HepG2 (cell line): ENCODE measurements at regions not wholly inside any gene's neighbourhood (a gene's known extent, or its start where the extent isn't known, plus 50 kb on each side); places are given as distances from the start of the nearest gene placed in this dataset.

Source experiments
- ATAC-seq: fragments of 200-7000 bp; cut with Tn5 transposase; 3 replicates; pipeline ENCODE4 v1.9.1; 2020; ENCODE audit warnings: mild to moderate bottlenecking, moderate library complexity
- BruUV-seq: library from RNA; stranded (reverse); fragments of 400-500 nt; replicated peaks from 2 replicates; lab custom pipeline; 2021; lab: Mats Ljungman, UMichigan
- CTCF ChIA-PET: fragments of 300-600 bp; formaldehyde crosslinking; extraction: SDS; loops from one replicate; lab custom pipeline; 2021; ENCODE audit warnings: low total read pairs, inconsistent platforms, low intra/inter-chr PET ratio; lab: Yijun Ruan, JAX
- POLR2A ChIA-PET: fragments of 350-600 bp; sonication (Branson Sonifier 250); formaldehyde crosslinking; loops from one replicate; lab custom pipeline; 2020; ENCODE audit warnings: antibody characterized with exemption, inconsistent platforms; lab: Yijun Ruan, JAX
- DNase-seq: peaks from one replicate; pipeline ENCODE4 v3.0.0-alpha.2; 2015; ENCODE audit warnings: low spot score
- FAIRE-seq: peaks from 3 replicates; lab custom pipeline; 2011; peaks lifted over from hg19 to GRCh38; lab: Jason Lieb, UNC
- H2AFZ ChIP-seq: one replicate; pipeline ENCODE4 v1.6.1; 2011; ENCODE audit warnings: low read length, inconsistent platforms
- H3K27ac ChIP-seq: fragments of 300-600 bp; 3 replicates; pipeline ENCODE4 v1.8.0; 2011; ENCODE audit warnings: mixed run types, mild to moderate bottlenecking, mixed read lengths, low read length, inconsistent platforms; ENCODE audit not compliant: insufficient read depth; ENCODE audit errors: extremely low read length
- H3K27me3 ChIP-seq, 2 experiments: fragments of 200-600 bp in 1 of 2; 2 replicates in 1 of 2; 3 replicates in 1 of 2; pipeline versions ENCODE4 v1.6.0 to v1.8.0; 2011; ENCODE audit warnings: low read length in 2 of 2, mild to moderate bottlenecking in 2 of 2, moderate library complexity in 2 of 2, inconsistent platforms in 1 of 2; ENCODE audit not compliant: insufficient read depth in 2 of 2, control insufficient read depth in 1 of 2
- H3K36me3 ChIP-seq, 2 experiments: fragments of 200-600 bp in 1 of 2; replicated peaks in 1 of 2; 2 replicates in 1 of 2; 3 replicates in 1 of 2; pipeline versions ENCODE4 v1.5.1 to v1.8.0; 2011; ENCODE audit warnings: low read length in 2 of 2, inconsistent platforms in 1 of 2; ENCODE audit not compliant: insufficient read depth in 2 of 2, control insufficient read depth in 1 of 2
- H3K4me1 ChIP-seq: 2 replicates; pipeline ENCODE4 v1.5.1; 2012; ENCODE audit warnings: low read length, inconsistent platforms; ENCODE audit not compliant: insufficient read depth
- H3K4me2 ChIP-seq: 2 replicates; pipeline ENCODE4 v1.6.0; 2011; ENCODE audit warnings: low read depth, low read length, inconsistent platforms
- H3K4me3 ChIP-seq, 3 experiments: fragments of 200-600 bp in 1 of 3; sonication (generic), shearing (Covaris generic) in 1 of 3; replicated peaks in 1 of 3; 2 replicates each; pipeline ENCODE4 v1.5.1; 2011 to 2016; ENCODE audit warnings: low read length in 3 of 3, inconsistent platforms in 2 of 3, low read depth in 2 of 3, mild to moderate bottlenecking in 2 of 3, control low read depth in 1 of 3, mixed read lengths in 1 of 3; ENCODE audit not compliant: insufficient read depth in 1 of 3
- H3K79me2 ChIP-seq: one replicate; pipeline ENCODE4 v1.6.1; 2011; ENCODE audit warnings: low read length, inconsistent platforms; ENCODE audit not compliant: insufficient read depth
- H3K9ac ChIP-seq: 2 replicates; pipeline ENCODE4 v1.6.0; 2011; ENCODE audit warnings: mild to moderate bottlenecking, low read depth, low read length, inconsistent platforms; ENCODE audit not compliant: insufficient read depth
- H3K9me3 ChIP-seq: 2 replicates; pipeline ENCODE4 v1.5.1; 2012; ENCODE audit warnings: mild to moderate bottlenecking, low read length
- H4K20me1 ChIP-seq: 2 replicates; pipeline ENCODE4 v1.6.0; 2011; ENCODE audit warnings: inconsistent platforms, mild to moderate bottlenecking, low read length, moderate library complexity; ENCODE audit not compliant: insufficient read depth
- RXRB ChIP-seq: IDR thresholded peaks from 2 replicates; pipeline ENCODE4 v1.6.1; 2016; ENCODE audit warnings: borderline replicate concordance, missing genetic modification reagents, missing compliant biosample characterization
- SOX6 ChIP-seq, 2 experiments: fragments of 450-650 bp in 1 of 2; sonication (generic) in 1 of 2; formaldehyde crosslinking in 1 of 2; IDR thresholded peaks; 2 replicates each; pipeline versions ENCODE4 v1.4.0 to v1.6.1; 2017 to 2020; ENCODE audit warnings: antibody characterized with exemption in 1 of 2, mild to moderate bottlenecking in 1 of 2, missing genetic modification reagents in 1 of 2
- ZNF224 ChIP-seq: sonication (generic); formaldehyde crosslinking; IDR thresholded peaks from 2 replicates; pipeline ENCODE4 v1.5.0; 2020; ENCODE audit warnings: mild to moderate bottlenecking, missing genetic modification reagents
- ZNF713 ChIP-seq: sonication (generic); formaldehyde crosslinking; IDR thresholded peaks from 2 replicates; pipeline ENCODE4 v1.4.0; 2020; ENCODE audit warnings: mild to moderate bottlenecking, missing genetic modification reagents
- WGBS: methylation state at CpG from one replicate; pipeline ENCODE4 v1.1.6; 2017; ENCODE audit warnings: low lambda C conversion rate; 5-methylcytosine and 5-hydroxymethylcytosine counted together
- in situ Hi-C: cut with HindIII; loops from 2 replicates; pipeline ENCODE4 v1.10.0; 2017; ENCODE audit warnings: low pct_unique_long_range_greater_than_20kb; ENCODE audit not compliant: extremely low pct_ligation_motif_present
- intact Hi-C: fragments of 100-400 bp; cut with micrococcal nuclease; formaldehyde crosslinking; loops from one replicate; pipeline ENCODE4 v1.10.0; 2022; ENCODE audit not compliant: unreplicated experiment
- TF ChIP-seq, protein P1 (sequence below): sonication (generic); formaldehyde crosslinking; IDR thresholded peaks from 2 replicates; pipeline ENCODE4 v1.4.0; 2020; ENCODE audit warnings: mild to moderate bottlenecking, missing genetic modification reagents, borderline replicate concordance

DNA sequence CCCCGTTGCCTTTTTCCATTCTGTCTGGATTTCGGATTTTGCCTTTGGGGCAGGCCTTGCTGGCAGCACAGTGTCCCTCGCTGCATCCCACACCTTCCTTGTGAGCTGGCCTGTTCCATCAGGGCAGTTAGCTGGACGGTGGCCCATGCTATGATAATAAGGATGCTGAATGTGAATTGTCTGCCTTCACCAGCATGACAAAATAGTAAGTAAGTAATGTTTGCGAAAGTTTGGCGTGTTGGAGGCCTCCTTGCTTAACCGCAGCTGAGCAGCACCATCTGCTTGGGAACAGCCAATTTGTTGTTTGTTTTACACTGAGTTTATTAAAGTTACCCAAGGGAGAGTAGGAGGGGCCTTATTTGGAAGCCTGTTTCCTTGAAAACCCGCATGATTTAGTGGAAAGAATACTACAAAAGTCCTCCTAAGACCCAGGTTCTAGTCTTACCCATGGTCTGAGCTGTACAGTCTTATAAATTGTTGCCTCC is 469.7 kb upstream of the FANCL start:
- Histone ChIP-seq H4K20me1 (no peaks in the 10 kb centered on the region; the same call in 1 of the 2 replicates), H3K27ac (no peak overlapping the region), H3K4me1 (no peaks in the 10 kb centered on the region), H3K4me2 (no peak overlapping the region), H3K4me3 (no peak overlapping the region), H3K9me3 (no peaks in the 10 kb centered on the region), H3K36me3 (no peaks in the 10 kb centered on the region), H3K79me2 (no peaks in the 10 kb centered on the region), H3K27me3 (no peaks in the 10 kb centered on the region), H3K9ac (no peak overlapping the region), H2AFZ (no peak overlapping the region)
- TF ChIP-seq SOX6 (IDR thresholded peaks at IDR 0.05) (no peak), SOX6 (CRISPR knock-in tag; IDR thresholded peaks at IDR 0.05) (no peak)
- DNase-seq (no peak), FAIRE-seq (no peak), ATAC-seq (no peak)
- CTCF ChIA-PET: no interaction called here
- 10% methylated on average over 8 of the region's 8 CpGs for WGBS
- BruUV-seq: no TSS peak
- POLR2A ChIA-PET: no interaction called here
- in situ Hi-C loops (no loop called here), intact Hi-C loops (no loop called here)

DNA sequence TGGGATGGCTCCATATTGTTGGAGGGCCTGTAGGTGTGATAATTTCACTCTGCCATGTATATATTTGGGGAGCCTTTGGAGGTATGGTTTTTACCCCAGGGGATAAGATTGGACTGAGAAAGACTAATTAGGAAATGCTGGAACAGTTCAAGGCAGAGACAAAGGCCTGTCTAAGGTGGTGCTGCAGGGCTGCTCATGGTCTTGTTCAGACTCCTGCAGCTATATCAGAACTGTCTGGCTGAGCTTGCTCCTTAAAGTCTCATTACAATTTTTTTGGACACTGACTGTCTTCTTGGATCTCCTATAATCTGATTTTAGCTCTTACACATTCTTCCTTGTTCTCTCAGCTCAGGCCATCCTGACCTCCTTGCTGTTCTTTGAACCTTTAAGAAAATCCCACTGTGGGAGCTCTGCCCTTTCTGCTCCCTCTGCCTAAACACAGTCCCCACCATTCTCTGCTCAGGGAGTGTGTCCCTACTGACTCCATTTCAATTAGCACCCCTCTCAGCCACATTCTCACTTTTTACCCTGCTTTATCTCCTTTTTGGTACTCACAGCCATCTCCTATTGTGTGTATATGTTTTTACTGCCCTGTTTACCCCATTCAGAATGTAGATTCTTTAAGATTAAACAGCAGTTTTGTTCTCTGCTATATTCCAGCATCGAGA is 468.7 kb upstream of the FANCL start:
- BruUV-seq: no TSS peak
- TF ChIP-seq ZNF713 (CRISPR knock-in tag): no peak
- TF ChIP-seq, protein P1, sequence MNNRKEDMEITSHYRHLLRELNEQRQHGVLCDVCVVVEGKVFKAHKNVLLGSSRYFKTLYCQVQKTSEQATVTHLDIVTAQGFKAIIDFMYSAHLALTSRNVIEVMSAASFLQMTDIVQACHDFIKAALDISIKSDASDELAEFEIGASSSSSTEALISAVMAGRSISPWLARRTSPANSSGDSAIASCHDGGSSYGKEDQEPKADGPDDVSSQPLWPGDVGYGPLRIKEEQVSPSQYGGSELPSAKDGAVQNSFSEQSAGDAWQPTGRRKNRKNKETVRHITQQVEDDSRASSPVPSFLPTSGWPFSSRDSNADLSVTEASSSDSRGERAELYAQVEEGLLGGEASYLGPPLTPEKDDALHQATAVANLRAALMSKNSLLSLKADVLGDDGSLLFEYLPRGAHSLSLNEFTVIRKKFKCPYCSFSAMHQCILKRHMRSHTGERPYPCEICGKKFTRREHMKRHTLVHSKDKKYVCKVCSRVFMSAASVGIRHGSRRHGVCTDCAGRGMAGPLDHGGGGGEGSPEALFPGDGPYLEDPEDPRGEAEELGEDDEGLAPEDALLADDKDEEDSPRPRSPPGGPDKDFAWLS (CRISPR knock-in tag): no peak
- TF ChIP-seq ZNF224 (CRISPR knock-in tag): no peak
- no peak for TF ChIP-seq RXRB (CRISPR knock-in tag)
- POLR2A ChIA-PET: no interaction called here
- ATAC-seq (no peak), FAIRE-seq (no peak), DNase-seq (no peak)
- Histone ChIP-seq H3K4me3 (no peak overlapping the region), H3K27ac (no peak overlapping the region), H3K4me2 (no peak overlapping the region), H3K4me1 (no peaks in the 10 kb centered on the region), H4K20me1 (no peaks in the 10 kb centered on the region; the same call in 1 of the 2 replicates), H3K79me2 (no peaks in the 10 kb centered on the region), H3K36me3 (no peaks in the 10 kb centered on the region), H2AFZ (no peak overlapping the region), H3K27me3 (no peaks in the 10 kb centered on the region), H3K9ac (no peak overlapping the region), H3K9me3 (no peaks in the 10 kb centered on the region)
- 2% methylated on average over 1 of the region's 1 CpG for WGBS
- intact Hi-C loops: no loop called here
- CTCF ChIA-PET: no interaction called here
- in situ Hi-C loops: no loop called here
